IPS-18a (cell line): ENCODE measurements at regions not wholly inside any gene's neighbourhood (a gene's known extent, or its start where the extent isn't known, plus 50 kb on each side); places are given as distances from the start of the nearest gene placed in this dataset.
"Not testable (repeated sequence)": the region's sequence is repeated elsewhere in the genome, so short reads cannot be mapped to it uniquely, and the experiment has no call there.

ENCODE experiments used
- H3K27ac ChIP-seq: one replicate; pipeline ENCODE4 v1.5.1; 2013; ENCODE audit warnings: low read length
- H3K27me3 ChIP-seq: one replicate; pipeline ENCODE4 v1.6.1; 2013; ENCODE audit warnings: mild to moderate bottlenecking, low read length; ENCODE audit not compliant: control insufficient read depth, insufficient read depth
- H3K36me3 ChIP-seq: one replicate; pipeline ENCODE4 v1.6.1; 2013; ENCODE audit warnings: low read depth, low read length; ENCODE audit not compliant: control insufficient read depth
- H3K4me1 ChIP-seq: one replicate; pipeline ENCODE4 v1.6.1; 2013; ENCODE audit warnings: low read depth, low read length; ENCODE audit not compliant: control insufficient read depth
- H3K4me3 ChIP-seq: one replicate; pipeline ENCODE4 v1.5.1; 2013; ENCODE audit warnings: low read length
- H3K9ac ChIP-seq: one replicate; pipeline ENCODE4 v1.6.1; 2013; ENCODE audit warnings: mild to moderate bottlenecking, low read length, moderate library complexity
- H3K9me3 ChIP-seq: one replicate; pipeline ENCODE4 v1.6.1; 2013; ENCODE audit warnings: low read depth, low read length; ENCODE audit not compliant: control insufficient read depth

DNA sequence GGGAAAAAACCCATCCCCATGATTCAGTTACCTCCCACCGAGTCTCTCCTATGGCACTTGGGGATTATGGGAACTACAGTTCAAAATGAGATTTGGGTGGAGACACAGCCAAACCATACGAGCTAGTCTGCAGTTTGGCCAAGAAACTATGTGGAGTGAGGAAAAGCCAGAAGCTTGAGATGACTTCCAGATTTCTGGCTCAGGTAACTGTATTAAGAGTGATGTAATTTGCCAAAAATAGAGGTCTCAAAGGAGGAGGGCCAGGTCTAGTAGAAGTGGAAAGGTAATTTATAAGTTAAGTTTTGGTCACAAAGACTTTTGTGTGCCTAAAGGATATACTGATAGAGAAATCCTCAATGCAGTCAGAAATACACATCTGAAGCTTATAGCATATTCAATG lies 279.7 kb upstream of the MGMT start:
- H3K27ac ChIP-seq: no peak overlapping the region
- no peak overlapping the region for H3K4me3 ChIP-seq
- H3K36me3 ChIP-seq: no peaks in the 10 kb centered on the region
- H3K27me3 ChIP-seq: no peaks in the 10 kb centered on the region
- no peaks in the 10 kb centered on the region for H3K4me1 ChIP-seq
- H3K9me3 ChIP-seq: peaks cover 3% of the 10 kb centered on the region
- no peak overlapping the region for H3K9ac ChIP-seq

DNA sequence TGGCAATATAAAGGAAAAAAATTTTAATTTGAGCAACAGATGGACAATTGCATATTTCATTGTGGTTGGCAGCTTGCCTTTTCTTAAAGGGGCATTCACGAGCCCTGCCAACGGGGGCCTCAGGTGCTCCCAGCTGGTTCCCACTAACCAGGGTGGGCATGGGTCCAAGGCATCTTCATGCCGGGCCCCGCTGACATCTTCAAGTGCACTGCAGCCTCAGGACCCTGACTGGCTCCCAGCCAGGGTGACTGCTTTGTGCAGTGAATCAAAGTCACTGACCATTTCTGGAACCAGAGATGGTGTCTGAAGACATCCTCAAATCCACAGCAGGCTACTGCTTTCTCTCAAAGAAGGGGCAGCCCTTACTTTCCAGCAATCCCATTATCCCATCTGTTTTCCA lies 275.2 kb upstream of the MGMT start:
- Histone ChIP-seq H3K27me3 (no peaks in the 10 kb centered on the region), H3K27ac (no peak overlapping the region), H3K4me3 (no peak overlapping the region), H3K9me3 (no peaks in the 10 kb centered on the region), H3K4me1 (no peaks in the 10 kb centered on the region), H3K36me3 (no peaks in the 10 kb centered on the region), H3K9ac (no peak overlapping the region)

DNA sequence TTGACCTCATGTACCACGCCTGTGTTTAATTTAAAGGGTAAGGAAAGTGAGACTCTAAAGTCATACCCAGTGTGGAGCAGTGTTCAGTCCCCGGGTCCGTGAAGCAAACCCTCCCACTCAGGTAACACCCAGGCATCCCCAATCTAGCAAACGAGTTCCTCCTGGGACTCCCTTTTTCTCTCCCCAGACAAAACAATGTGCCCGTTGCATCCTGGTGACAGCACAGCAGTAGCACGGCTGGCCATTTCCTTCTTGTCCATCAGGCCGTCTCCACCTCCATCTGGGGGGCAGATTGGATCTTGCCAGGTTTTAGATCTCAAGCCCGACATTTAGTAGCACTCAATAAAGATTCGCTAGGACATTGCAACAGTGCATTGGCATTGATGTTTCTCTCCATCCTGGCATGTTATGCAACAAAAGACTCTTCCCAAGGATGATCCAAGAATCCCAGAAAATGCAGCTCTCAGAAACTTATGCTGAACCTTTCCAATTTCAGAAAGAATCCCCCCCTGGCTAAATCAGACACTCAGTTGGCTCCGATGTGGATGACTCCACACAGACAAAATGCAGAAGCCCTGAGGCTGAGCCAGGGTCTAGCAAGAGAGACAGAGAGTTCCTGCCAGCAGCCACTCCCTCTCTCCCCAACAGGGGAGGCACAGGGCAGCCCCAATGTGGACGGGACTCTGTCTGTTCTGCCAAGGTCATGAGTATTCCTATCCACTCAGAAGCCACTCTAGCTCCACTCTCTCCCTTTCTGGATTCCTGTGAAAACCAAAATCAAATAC lies 274.5 kb upstream of the MGMT start:
- H3K36me3 ChIP-seq: no peaks in the 10 kb centered on the region
- H3K9ac ChIP-seq: no peak overlapping the region
- no peaks in the 10 kb centered on the region for H3K4me1 ChIP-seq
- H3K4me3 ChIP-seq: no peak overlapping the region
- no peaks in the 10 kb centered on the region for H3K27me3 ChIP-seq
- no peaks in the 10 kb centered on the region for H3K9me3 ChIP-seq
- H3K27ac ChIP-seq: no peak overlapping the region

DNA sequence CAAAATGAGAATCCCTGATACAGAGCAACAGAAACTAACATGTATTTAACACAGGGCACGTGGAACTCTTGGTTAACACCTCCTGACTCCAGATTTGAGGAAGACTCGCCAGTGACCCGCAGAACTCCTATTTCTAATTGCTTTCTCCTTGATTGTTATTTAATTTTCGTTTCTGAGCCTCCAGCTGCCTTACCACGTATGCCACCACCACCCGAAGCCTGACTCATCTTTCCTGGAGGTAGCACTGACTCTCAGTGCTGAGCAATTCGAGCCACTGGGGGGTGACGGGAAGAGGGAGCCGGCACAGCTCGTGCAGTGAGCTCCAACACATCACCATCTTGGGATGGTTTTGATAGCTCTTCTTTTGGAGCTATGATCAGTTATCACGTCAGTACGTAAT lies 273.9 kb upstream of the MGMT start:
- H3K27ac ChIP-seq: no peak overlapping the region
- H3K9ac ChIP-seq: no peak overlapping the region

DNA sequence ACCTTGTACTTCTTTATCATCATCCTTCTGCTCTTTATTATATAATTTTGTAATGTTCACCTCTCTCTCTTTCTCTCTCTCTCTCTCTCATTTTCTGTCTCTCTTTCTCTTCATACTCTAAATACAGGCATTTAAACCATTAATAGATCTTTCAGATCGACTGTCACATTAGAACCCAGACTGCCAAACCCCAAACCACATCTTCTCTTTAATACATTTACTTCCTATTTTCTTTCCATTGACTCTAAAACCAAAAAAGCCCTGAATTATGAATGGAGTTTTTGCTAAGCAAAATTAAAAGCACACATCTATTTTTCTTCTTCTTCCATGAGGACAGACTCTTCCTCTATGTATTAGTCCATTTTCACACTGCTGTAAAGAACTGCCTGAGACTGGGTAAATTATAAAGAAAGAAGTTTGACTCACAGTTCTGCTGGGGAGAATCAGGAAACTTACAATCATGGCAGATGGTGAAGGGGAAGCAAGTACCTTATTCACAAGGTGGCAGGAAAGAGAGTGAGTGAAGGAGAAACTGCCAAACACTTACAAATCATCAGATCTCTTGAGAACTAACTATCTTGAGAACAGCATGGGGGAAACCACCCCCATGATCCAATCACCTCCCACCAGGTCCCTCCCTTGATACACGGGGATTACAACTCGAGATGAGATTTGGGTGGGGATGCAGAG lies 272.7 kb upstream of the MGMT start:
- H3K4me3 ChIP-seq: no peak overlapping the region
- H3K9me3 ChIP-seq: no peaks in the 10 kb centered on the region
- no peak overlapping the region for H3K9ac ChIP-seq
- no peak overlapping the region for H3K27ac ChIP-seq
- H3K27me3 ChIP-seq: no peaks in the 10 kb centered on the region
- H3K36me3 ChIP-seq: no peaks in the 10 kb centered on the region
- no peaks in the 10 kb centered on the region for H3K4me1 ChIP-seq

More for the DNA sequence above, 273.9 kb upstream of the MGMT start:
- Histone ChIP-seq H3K36me3 (no peaks in the 10 kb centered on the region), H3K4me3 (no peak overlapping the region), H3K4me1 (no peaks in the 10 kb centered on the region), H3K27me3 (no peaks in the 10 kb centered on the region), H3K9me3 (no peaks in the 10 kb centered on the region)

DNA sequence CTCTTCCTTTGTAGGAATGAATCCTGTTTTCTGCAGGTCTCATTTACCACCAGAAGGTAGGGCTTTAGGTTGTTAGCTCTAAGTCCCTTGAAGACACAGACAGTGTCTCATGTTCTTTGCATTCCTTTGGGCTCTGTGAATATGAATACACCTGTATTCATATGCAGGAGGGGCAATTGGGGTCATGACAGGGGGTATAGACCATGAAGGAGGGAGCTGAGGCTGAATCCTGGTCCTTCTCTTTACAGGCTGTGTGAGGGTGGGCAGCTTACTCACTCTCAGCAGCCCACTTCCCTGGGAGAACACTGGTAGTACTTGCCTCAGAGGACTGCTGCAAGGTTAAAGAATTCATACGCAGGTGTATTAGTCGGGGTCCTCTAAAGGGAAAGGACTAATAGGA lies 267.2 kb upstream of the MGMT start:
- no peak overlapping the region for H3K9ac ChIP-seq
- H3K4me1 ChIP-seq: peaks cover 3% of the 10 kb centered on the region
- H3K27me3 ChIP-seq: no peaks in the 10 kb centered on the region
- no peak overlapping the region for H3K4me3 ChIP-seq
- H3K36me3 ChIP-seq: no peaks in the 10 kb centered on the region
- no peaks in the 10 kb centered on the region for H3K9me3 ChIP-seq
- H3K27ac ChIP-seq: no peak overlapping the region

DNA sequence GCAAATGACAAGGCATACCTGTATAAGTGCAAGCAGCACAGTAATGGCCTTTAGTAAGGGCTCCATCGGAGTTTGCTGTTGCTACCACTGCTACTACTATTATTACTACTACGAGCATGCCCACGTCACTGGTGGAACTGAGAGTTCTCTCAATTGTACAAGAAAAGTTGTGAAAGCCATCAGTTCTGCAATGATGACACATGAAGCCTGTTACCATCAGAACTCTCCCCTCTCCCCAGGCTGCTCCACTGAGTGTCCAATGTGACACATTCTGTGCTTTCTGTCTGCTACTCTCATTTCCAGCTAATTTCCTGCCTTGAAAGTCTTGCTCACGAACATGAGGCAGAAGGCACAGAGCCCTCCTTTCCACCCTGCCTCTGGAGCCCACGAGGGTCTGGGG lies 263.2 kb upstream of the MGMT start:
- Histone ChIP-seq H3K4me3 (no peak overlapping the region), H3K4me1 (peaks cover 3% of the 10 kb centered on the region), H3K9me3 (no peaks in the 10 kb centered on the region), H3K27ac (no peak overlapping the region), H3K36me3 (no peaks in the 10 kb centered on the region), H3K9ac (no peak overlapping the region), H3K27me3 (no peaks in the 10 kb centered on the region)

DNA sequence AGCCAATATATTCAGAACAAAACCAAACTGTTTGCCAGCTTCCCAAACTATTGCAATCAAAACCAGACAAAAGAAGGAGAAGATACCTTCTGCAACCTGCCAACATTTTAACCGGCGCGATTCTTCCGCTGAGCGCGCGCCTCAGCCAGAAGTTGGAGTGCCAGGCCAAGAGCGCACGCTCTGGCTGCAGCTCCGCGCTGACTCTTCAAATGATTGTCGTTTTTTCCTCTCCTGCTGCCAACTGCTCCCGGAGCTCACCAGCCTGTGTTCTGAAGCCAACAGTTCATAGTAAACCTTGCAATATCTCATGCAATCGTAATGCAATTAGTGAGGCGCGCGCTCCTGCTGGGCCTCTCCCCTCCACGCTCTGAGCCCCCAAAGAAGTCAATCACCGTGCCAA lies 259.7 kb upstream of the MGMT start:
- Histone ChIP-seq H3K4me3 (no peak overlapping the region), H3K27ac (no peak overlapping the region), H3K9me3 (no peaks in the 10 kb centered on the region), H3K9ac (no peak overlapping the region), H3K36me3 (no peaks in the 10 kb centered on the region), H3K27me3 (no peaks in the 10 kb centered on the region), H3K4me1 (no peaks in the 10 kb centered on the region)

DNA sequence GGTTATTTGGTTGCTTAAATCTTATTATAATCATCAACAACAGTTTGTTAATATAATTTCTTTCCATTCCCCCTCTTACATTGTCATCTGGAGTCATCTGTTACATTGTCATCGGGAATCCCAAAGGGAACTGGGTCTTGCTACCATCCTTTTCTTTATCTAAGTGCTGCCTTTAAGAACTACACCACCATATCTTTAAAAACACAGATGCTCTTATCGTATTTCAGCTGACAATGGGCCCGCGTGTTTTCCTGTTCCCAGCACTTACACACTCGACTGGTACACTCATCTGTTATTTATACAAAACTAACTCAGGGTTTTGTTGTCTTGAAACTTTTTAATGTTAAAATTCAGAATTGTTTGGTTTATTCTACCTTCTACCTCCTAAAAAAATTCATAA lies 256.2 kb upstream of the MGMT start:
- H3K4me3 ChIP-seq: no peak overlapping the region
- H3K4me1 ChIP-seq: no peaks in the 10 kb centered on the region

DNA sequence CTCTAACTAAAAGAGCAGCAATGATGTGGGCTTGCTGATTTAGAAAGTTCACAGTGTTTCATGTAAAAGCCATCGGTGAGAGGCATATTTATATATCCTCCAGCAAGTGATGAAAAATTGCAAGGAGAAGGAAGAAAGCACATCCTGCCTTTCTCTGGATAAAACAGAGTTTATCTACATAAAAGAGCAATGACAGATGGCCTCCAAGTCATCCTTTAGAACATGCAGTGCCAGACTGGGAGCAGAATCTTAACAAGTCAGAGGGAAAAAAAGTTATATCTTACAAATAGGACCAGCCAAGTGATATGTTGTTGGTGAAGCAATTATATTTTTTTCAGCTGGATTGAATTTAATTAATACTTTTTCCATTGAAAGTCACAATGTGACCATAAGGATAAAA lies 253.8 kb upstream of the MGMT start:
- Histone ChIP-seq H3K4me1 (no peaks in the 10 kb centered on the region), H3K4me3 (no peak overlapping the region), H3K36me3 (no peaks in the 10 kb centered on the region), H3K9ac (no peak overlapping the region), H3K9me3 (no peaks in the 10 kb centered on the region), H3K27me3 (no peaks in the 10 kb centered on the region), H3K27ac (no peak overlapping the region)

More for the DNA sequence above, 256.2 kb upstream of the MGMT start:
- H3K27me3 ChIP-seq: no peaks in the 10 kb centered on the region
- no peaks in the 10 kb centered on the region for H3K36me3 ChIP-seq
- no peak overlapping the region for H3K9ac ChIP-seq
- no peak overlapping the region for H3K27ac ChIP-seq
- no peaks in the 10 kb centered on the region for H3K9me3 ChIP-seq

DNA sequence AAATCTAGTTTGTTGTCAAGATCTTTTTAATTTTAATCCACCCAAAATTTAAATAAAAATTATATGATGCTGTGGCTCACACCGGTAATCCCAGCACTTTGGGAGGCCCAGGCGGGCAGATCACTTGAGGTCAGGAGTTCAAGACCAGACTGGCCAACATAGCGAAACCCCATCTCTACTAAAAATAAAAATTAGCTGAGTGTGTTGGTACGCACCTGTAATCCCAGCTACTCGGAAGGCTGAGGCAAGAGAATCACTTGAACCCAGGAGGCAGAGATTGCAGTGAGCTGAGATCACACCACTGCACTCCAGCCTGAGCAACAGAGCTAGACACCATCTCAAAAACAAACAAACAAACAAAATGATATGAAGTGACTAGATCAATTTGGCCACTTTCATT lies 253.0 kb upstream of the MGMT start:
- H3K27me3 ChIP-seq, H3K36me3 ChIP-seq, H3K9ac ChIP-seq, H3K9me3 ChIP-seq, H3K4me3 ChIP-seq, H3K4me1 ChIP-seq, H3K27ac ChIP-seq: not testable (repeated sequence)

DNA sequence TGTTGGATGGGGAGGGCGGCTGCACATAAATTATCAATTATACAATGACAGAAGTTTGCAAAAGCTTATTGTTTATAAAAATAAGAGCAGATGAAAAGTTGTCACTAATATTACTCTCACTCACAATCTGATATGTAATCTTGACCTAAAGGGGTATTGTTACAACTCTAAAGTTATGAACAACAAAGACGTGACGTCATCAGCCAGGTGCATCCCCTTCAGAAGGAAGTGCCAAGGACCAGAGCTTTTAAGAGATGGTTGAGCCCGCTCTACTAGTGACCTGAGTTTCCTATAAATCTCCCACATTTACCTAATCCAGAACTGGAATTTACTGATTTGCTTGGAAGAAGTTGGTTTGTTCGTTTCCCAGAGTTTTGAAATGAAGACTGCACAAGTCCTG lies 247.7 kb upstream of the MGMT start:
- no peaks in the 10 kb centered on the region for H3K9me3 ChIP-seq
- no peak overlapping the region for H3K4me3 ChIP-seq
- H3K27ac ChIP-seq: no peak overlapping the region
- H3K4me1 ChIP-seq: no peaks in the 10 kb centered on the region
- no peak overlapping the region for H3K9ac ChIP-seq
- no peaks in the 10 kb centered on the region for H3K27me3 ChIP-seq
- H3K36me3 ChIP-seq: no peaks in the 10 kb centered on the region
